LNCAP (cell line): ENCODE measurements at regions not wholly inside any gene's neighbourhood (a gene's known extent, or its start where the extent isn't known, plus 50 kb on each side); places are given as distances from the start of the nearest gene placed in this dataset.

Experiments
- CTCF ChIP-seq: fragments of 450-650 bp; IDR thresholded peaks from 2 replicates; pipeline ENCODE4 v1.5.1; 2017; ENCODE audit warnings: mild to moderate bottlenecking

GRCh38 chr5:35487233-35488025 lies 130.2 kb upstream of the SPEF2 start:
- no peak for TF ChIP-seq CTCF

GRCh38 chr5:35485487-35485886 lies 132.2 kb upstream of the SPEF2 start:
- TF ChIP-seq CTCF = no peak

GRCh38 chr5:35484241-35484640 lies 133.4 kb upstream of the SPEF2 start:
- no peak for TF ChIP-seq CTCF

GRCh38 chr5:35483780-35484179 lies 133.9 kb upstream of the SPEF2 start:
- no peak for TF ChIP-seq CTCF

- no peak for TF ChIP-seq CTCF
Observed at GRCh38 chr5:35483191-35483590, 134.5 kb upstream of the SPEF2 start.

GRCh38 chr5:35482167-35482755 lies 135.4 kb upstream of the SPEF2 start:
- no peak for TF ChIP-seq CTCF

GRCh38 chr5:35478856-35479682 lies 138.6 kb upstream of the SPEF2 start:
- no peak for TF ChIP-seq CTCF
